ENCODE measurements at regions not wholly inside any gene's neighbourhood (a gene's known extent, or its start where the extent isn't known, plus 50 kb on each side); places are given as distances from the start of the nearest gene placed in this dataset.

DNA sequence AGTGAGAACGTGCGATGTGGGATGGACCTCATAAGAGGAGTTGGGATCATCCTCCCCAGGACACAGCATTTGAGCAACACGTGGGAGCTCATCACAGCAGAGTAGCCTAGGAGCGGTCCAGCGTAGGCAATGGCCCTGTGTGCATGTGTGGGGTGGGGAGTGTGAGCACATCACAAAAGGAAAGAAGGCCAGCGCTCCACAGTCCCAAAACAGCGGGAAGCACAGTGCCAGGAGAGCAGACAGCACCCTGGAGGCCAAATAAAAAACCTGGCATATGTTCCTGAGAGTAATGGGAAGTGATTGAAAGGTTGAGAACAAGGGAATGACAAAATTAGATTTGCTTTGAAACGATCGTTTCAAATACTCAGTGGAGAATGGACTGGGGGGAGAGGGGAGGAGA is 226.0 kb downstream of the C7orf25 start:
- Histone ChIP-seq H3K4me3 (no peak overlapping the region), H3K9ac (ENCODE audit: insufficient read depth in 1 of 2, low read depth in 2 of 2, low read length in 2 of 2) (no peak overlapping the region), H3K4me2 (ENCODE audit: insufficient read depth, low read length) (no peak overlapping the region), H3K36me3 (ENCODE audit: control insufficient read depth, insufficient read depth, low read length) (no peaks in the 10 kb centered on the region), H3K27me3 (ENCODE audit: control insufficient read depth in 2 of 2, insufficient read depth in 2 of 2, low read length in 2 of 2) (no peaks in the 10 kb centered on the region; a peak in 2 of 5 replicates), H3K79me2 (ENCODE audit: control insufficient read depth, insufficient read depth, low read length) (no peaks in the 10 kb centered on the region), H3K9me3 (replicated peaks; ENCODE audit: control insufficient read depth, insufficient read depth, low read depth, low read length) (no peaks in the 10 kb centered on the region), H2AFZ (ENCODE audit: low read depth, low read length) (no peak overlapping the region), H4K20me1 (replicated peaks; ENCODE audit: control insufficient read depth, insufficient read depth, low read length) (no peaks in the 10 kb centered on the region), H3K4me1 (replicated peaks in 1 of 2; ENCODE audit: control insufficient read depth in 2 of 2, insufficient read depth in 2 of 2, low read length in 2 of 2) (no peaks in the 10 kb centered on the region), H3K9me1 (ENCODE audit: control insufficient read depth, insufficient read depth, low read length) (no peaks in the 10 kb centered on the region), H3K27ac (ENCODE audit: extremely low read depth, low read depth, low read length) (no peak overlapping the region)
- ATAC-seq (no peak), DNase-seq (ENCODE audit: extremely low read depth in 1 of 4, low spot score in 3 of 4) (no peak), FAIRE-seq (no peak)
- ChIA-PET POLR2A (no interaction called here), CTCF (ENCODE audit: low intra/inter-chr PET ratio) (no interaction called here)
- 0% methylated on average over 9 of the region's 9 CpGs for WGBS (ENCODE audit: insufficient coverage, low coverage, missing lambda C conversion rate)
- no TSS peak for BruUV-seq (replicated peaks)
- in situ Hi-C loops (cut with MboI), result no loop called here
- intact Hi-C loops (cut with micrococcal nuclease), result no loop called here
- TF ChIP-seq, protein P1, sequence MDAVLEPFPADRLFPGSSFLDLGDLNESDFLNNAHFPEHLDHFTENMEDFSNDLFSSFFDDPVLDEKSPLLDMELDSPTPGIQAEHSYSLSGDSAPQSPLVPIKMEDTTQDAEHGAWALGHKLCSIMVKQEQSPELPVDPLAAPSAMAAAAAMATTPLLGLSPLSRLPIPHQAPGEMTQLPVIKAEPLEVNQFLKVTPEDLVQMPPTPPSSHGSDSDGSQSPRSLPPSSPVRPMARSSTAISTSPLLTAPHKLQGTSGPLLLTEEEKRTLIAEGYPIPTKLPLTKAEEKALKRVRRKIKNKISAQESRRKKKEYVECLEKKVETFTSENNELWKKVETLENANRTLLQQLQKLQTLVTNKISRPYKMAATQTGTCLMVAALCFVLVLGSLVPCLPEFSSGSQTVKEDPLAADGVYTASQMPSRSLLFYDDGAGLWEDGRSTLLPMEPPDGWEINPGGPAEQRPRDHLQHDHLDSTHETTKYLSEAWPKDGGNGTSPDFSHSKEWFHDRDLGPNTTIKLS (IDR thresholded peaks at IDR 0.05; ENCODE audit: borderline replicate concordance, low read depth), result no peak
- TF ChIP-seq TAL1 (IDR thresholded peaks at IDR 0.05) (no peak), RBM34 (IDR thresholded peaks at IDR 0.05; ENCODE audit: borderline replicate concordance, insufficient read depth, low read length) (no peak), SPI1 (IDR thresholded peaks at IDR 0.05; ENCODE audit: borderline replicate concordance, low read depth, low read length) (no peak), CEBPG (CRISPR knock-in tag; IDR thresholded peaks at IDR 0.05) (no peak), CEBPG (tag; conservative IDR thresholded peaks at IDR 0.05 in 1 of 2, IDR thresholded peaks at IDR 0.05 in 1 of 2) (no peak), SRF (CRISPR knock-in tag; IDR thresholded peaks at IDR 0.05) (no peak), SNRNP70 (optimal IDR thresholded peaks at IDR 0.05; ENCODE audit: low read depth, low read length) (no peak), NRF1 (conservative IDR thresholded peaks at IDR 0.05 in 1 of 2, IDR thresholded peaks at IDR 0.05 in 1 of 2) (no peak), ZNF239 (CRISPR knock-in tag; IDR thresholded peaks at IDR 0.05) (no peak), IFI16 (CRISPR knock-in tag; IDR thresholded peaks at IDR 0.05) (no peak)
- TF ChIP-seq, protein P2, sequence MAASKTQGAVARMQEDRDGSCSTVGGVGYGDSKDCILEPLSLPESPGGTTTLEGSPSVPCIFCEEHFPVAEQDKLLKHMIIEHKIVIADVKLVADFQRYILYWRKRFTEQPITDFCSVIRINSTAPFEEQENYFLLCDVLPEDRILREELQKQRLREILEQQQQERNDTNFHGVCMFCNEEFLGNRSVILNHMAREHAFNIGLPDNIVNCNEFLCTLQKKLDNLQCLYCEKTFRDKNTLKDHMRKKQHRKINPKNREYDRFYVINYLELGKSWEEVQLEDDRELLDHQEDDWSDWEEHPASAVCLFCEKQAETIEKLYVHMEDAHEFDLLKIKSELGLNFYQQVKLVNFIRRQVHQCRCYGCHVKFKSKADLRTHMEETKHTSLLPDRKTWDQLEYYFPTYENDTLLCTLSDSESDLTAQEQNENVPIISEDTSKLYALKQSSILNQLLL (CRISPR knock-in tag; IDR thresholded peaks at IDR 0.05; ENCODE audit: borderline replicate concordance), result no peak
- TF ChIP-seq, protein P3, sequence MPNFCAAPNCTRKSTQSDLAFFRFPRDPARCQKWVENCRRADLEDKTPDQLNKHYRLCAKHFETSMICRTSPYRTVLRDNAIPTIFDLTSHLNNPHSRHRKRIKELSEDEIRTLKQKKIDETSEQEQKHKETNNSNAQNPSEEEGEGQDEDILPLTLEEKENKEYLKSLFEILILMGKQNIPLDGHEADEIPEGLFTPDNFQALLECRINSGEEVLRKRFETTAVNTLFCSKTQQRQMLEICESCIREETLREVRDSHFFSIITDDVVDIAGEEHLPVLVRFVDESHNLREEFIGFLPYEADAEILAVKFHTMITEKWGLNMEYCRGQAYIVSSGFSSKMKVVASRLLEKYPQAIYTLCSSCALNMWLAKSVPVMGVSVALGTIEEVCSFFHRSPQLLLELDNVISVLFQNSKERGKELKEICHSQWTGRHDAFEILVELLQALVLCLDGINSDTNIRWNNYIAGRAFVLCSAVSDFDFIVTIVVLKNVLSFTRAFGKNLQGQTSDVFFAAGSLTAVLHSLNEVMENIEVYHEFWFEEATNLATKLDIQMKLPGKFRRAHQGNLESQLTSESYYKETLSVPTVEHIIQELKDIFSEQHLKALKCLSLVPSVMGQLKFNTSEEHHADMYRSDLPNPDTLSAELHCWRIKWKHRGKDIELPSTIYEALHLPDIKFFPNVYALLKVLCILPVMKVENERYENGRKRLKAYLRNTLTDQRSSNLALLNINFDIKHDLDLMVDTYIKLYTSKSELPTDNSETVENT (CRISPR knock-in tag; IDR thresholded peaks at IDR 0.05), result no peak
- TF ChIP-seq, protein P4, sequence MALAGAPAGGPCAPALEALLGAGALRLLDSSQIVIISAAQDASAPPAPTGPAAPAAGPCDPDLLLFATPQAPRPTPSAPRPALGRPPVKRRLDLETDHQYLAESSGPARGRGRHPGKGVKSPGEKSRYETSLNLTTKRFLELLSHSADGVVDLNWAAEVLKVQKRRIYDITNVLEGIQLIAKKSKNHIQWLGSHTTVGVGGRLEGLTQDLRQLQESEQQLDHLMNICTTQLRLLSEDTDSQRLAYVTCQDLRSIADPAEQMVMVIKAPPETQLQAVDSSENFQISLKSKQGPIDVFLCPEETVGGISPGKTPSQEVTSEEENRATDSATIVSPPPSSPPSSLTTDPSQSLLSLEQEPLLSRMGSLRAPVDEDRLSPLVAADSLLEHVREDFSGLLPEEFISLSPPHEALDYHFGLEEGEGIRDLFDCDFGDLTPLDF (CRISPR knock-in tag; IDR thresholded peaks at IDR 0.05), result no peak
- TF ChIP-seq, protein P5, sequence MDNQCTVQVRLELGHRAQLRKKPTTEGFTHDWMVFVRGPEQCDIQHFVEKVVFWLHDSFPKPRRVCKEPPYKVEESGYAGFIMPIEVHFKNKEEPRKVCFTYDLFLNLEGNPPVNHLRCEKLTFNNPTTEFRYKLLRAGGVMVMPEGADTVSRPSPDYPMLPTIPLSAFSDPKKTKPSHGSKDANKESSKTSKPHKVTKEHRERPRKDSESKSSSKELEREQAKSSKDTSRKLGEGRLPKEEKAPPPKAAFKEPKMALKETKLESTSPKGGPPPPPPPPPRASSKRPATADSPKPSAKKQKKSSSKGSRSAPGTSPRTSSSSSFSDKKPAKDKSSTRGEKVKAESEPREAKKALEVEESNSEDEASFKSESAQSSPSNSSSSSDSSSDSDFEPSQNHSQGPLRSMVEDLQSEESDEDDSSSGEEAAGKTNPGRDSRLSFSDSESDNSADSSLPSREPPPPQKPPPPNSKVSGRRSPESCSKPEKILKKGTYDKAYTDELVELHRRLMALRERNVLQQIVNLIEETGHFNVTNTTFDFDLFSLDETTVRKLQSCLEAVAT (IDR thresholded peaks at IDR 0.05), result no peak

Data from K562 (cell line).